HCT116 (cell line): ENCODE measurements at regions not wholly inside any gene's neighbourhood (a gene's known extent, or its start where the extent isn't known, plus 50 kb on each side); places are given as distances from the start of the nearest gene placed in this dataset.

Experiments
- ATAC-seq: fragments of 200-7000 bp; cut with Tn5 transposase; 2 replicates; pipeline ENCODE4 v1.9.1; 2020; ENCODE audit warnings: mild to moderate bottlenecking, moderate library complexity
- BruUV-seq: library from RNA; stranded (reverse); fragments of 400-500 nt; replicated peaks from 2 replicates; lab custom pipeline; 2021; lab: Mats Ljungman, UMichigan
- CTCF ChIA-PET: fragments of 300-600 bp; sonication (Branson Sonifier 250); formaldehyde crosslinking; loops from one replicate; lab custom pipeline; 2021; ENCODE audit warnings: antibody characterized with exemption; lab: Charles Lee
- POLR2A ChIA-PET: fragments of 300-600, 350-600 bp; sonication (Branson Sonifier 250); formaldehyde crosslinking; loops from one replicate; lab custom pipeline; 2021; ENCODE audit warnings: antibody characterized with exemption; lab: Charles Lee
- RAD21 ChIA-PET, 2 experiments: fragments of 300-600 bp; sonication (Branson Sonifier 250); formaldehyde crosslinking; loops; one replicate each; lab custom pipeline; 2023; ENCODE audit warnings: low total read pairs in 2 of 2; ENCODE audit not compliant: uncharacterized antibody in 2 of 2, unreplicated experiment in 2 of 2, low non-redundant PET in 1 of 2; lab: Charles Lee
- DNase-seq: peaks from one replicate; pipeline ENCODE4 v3.0.0-alpha.2; 2010; ENCODE audit warnings: low read depth, low spot score
- H2AFZ ChIP-seq: fragments of 200-600 bp; shearing (Covaris generic), sonication (generic); 2 replicates; pipeline ENCODE4 v1.6.1; 2017; ENCODE audit warnings: low read depth, mixed run types, mixed read lengths, antibody characterized with exemption, low read length; ENCODE audit not compliant: poor library complexity, severe bottlenecking
- H3K27ac ChIP-seq: 2 replicates; pipeline ENCODE4 v1.5.1; 2012; ENCODE audit warnings: low read depth, low read length
- H3K27me3 ChIP-seq: fragments of 200-600 bp; sonication (generic); 2 replicates; pipeline ENCODE4 v1.6.1; 2016; ENCODE audit warnings: mixed run types, low read length, mixed read lengths; ENCODE audit not compliant: insufficient read depth
- H3K36me3 ChIP-seq, 2 experiments: fragments of 200-500 bp in 1 of 2; fragments of 200-600 bp in 1 of 2; sonication (Bioruptor generic) in 1 of 2; sonication (generic) in 1 of 2; 2 replicates each; pipeline versions ENCODE4 v1.5.1 to v1.6.1; 2014 to 2016; ENCODE audit warnings: low read length in 2 of 2, inconsistent platforms in 1 of 2, mixed read lengths in 1 of 2, mixed run types in 1 of 2; ENCODE audit not compliant: insufficient read depth in 2 of 2, control insufficient read depth in 1 of 2
- H3K4me1 ChIP-seq, 2 experiments: fragments of 200-600 bp in 1 of 2; sonication (generic) in 1 of 2; 2 replicates each; pipeline versions ENCODE4 v1.5.1 to v1.6.1; 2012 to 2017; ENCODE audit warnings: low read length in 2 of 2, inconsistent platforms in 1 of 2, mild to moderate bottlenecking in 1 of 2, mixed read lengths in 1 of 2, mixed run types in 1 of 2, moderate library complexity in 1 of 2; ENCODE audit not compliant: insufficient read depth in 2 of 2, control insufficient read depth in 1 of 2
- H3K4me2 ChIP-seq: fragments of 200-600 bp; sonication (generic); 2 replicates; pipeline ENCODE4 v1.6.1; 2017; ENCODE audit warnings: mixed run types, low read length, mixed read lengths
- H3K4me3 ChIP-seq, 2 experiments: fragments of 200-600 bp in 1 of 2; sonication (generic) in 1 of 2; replicated peaks in 1 of 2; 2 replicates each; pipeline ENCODE4 v1.5.1; 2011 to 2016; ENCODE audit warnings: low read length in 2 of 2, control low read depth in 1 of 2, low read depth in 1 of 2, mild to moderate bottlenecking in 1 of 2, mixed read lengths in 1 of 2, mixed run types in 1 of 2
- H3K79me2 ChIP-seq: fragments of 200-600 bp; sonication (generic); 2 replicates; pipeline ENCODE4 v1.6.1; 2017; ENCODE audit warnings: mild to moderate bottlenecking, mixed run types, low read length, moderate library complexity, mixed read lengths; ENCODE audit not compliant: insufficient read depth
- H3K9ac ChIP-seq: fragments of 200-600 bp; sonication (generic); 2 replicates; pipeline ENCODE4 v1.6.1; 2016; ENCODE audit warnings: low read length, mixed read lengths
- H3K9me2 ChIP-seq: fragments of 200-600 bp; sonication (generic), shearing (Covaris generic); 2 replicates; pipeline ENCODE4 v1.6.1; 2017; ENCODE audit warnings: mixed run types, mild to moderate bottlenecking, moderate library complexity; ENCODE audit not compliant: insufficient read depth
- H3K9me3 ChIP-seq, 2 experiments: fragments of 200-500 bp in 1 of 2; fragments of 200-600 bp in 1 of 2; sonication (Bioruptor generic) in 1 of 2; sonication (generic) in 1 of 2; 2 replicates each; pipeline ENCODE4 v1.6.1; 2014 to 2017; ENCODE audit warnings: low read length in 2 of 2, mixed read lengths in 2 of 2, inconsistent platforms in 1 of 2, low read depth in 1 of 2, mild to moderate bottlenecking in 1 of 2, mixed run types in 1 of 2, moderate library complexity in 1 of 2; ENCODE audit not compliant: control insufficient read depth in 1 of 2, insufficient read depth in 1 of 2
- H4K20me1 ChIP-seq: fragments of 200-600 bp; sonication (generic), shearing (Covaris generic); 2 replicates; pipeline ENCODE4 v1.6.1; 2017; ENCODE audit warnings: mixed run types, mild to moderate bottlenecking, moderate library complexity; ENCODE audit not compliant: insufficient read depth
- EZH2 ChIP-seq: fragments of 200-600 bp; sonication (generic); IDR thresholded peaks from 2 replicates; pipeline ENCODE4 v1.6.1; 2017; ENCODE audit warnings: antibody characterized with exemption, mixed run types
- EZH2phosphoT487 ChIP-seq: fragments of 200-600 bp; IDR thresholded peaks from 2 replicates; pipeline ENCODE4 v1.6.1; 2018; ENCODE audit warnings: antibody characterized with exemption, borderline replicate concordance
- FOSL1 ChIP-seq: IDR thresholded peaks from 2 replicates; pipeline ENCODE4 v1.6.1; 2012; ENCODE audit warnings: low read depth
- JUND ChIP-seq: IDR thresholded peaks from 2 replicates; pipeline ENCODE4 v1.6.1; 2012
- MAX ChIP-seq: IDR thresholded peaks from 2 replicates; pipeline ENCODE4 v1.6.1; 2012
- POLR2A ChIP-seq: IDR thresholded peaks from 2 replicates; pipeline ENCODE4 v1.7.0; 2011; ENCODE audit warnings: borderline replicate concordance; ENCODE audit not compliant: insufficient read depth, insufficient read length; ENCODE audit errors: extremely low read depth
- RAD21 ChIP-seq: IDR thresholded peaks from 2 replicates; pipeline ENCODE4 v1.6.1; 2012; ENCODE audit warnings: low read depth, mild to moderate bottlenecking
- SIN3A ChIP-seq: IDR thresholded peaks from 2 replicates; pipeline ENCODE4 v1.6.1; 2012; ENCODE audit warnings: low read depth
- SP1 ChIP-seq: IDR thresholded peaks from 2 replicates; pipeline ENCODE4 v1.6.1; 2012; ENCODE audit warnings: low read depth
- SRF ChIP-seq: IDR thresholded peaks from 2 replicates; pipeline ENCODE4 v1.6.1; 2012; ENCODE audit warnings: low read depth
- TCF7L2 ChIP-seq: IDR thresholded peaks from 2 replicates; pipeline ENCODE4 v1.7.0; 2011; ENCODE audit warnings: borderline replicate concordance, inconsistent platforms; ENCODE audit not compliant: insufficient read depth, insufficient read length; ENCODE audit errors: extremely low read depth
- ZBTB33 ChIP-seq: IDR thresholded peaks from 2 replicates; pipeline ENCODE4 v1.6.1; 2011; ENCODE audit warnings: mild to moderate bottlenecking, low read length, moderate library complexity; ENCODE audit not compliant: insufficient replicate concordance; ENCODE audit errors: extremely low read depth
- ZFX ChIP-seq: fragments of 450-650 bp; IDR thresholded peaks from 2 replicates; pipeline ENCODE4 v1.6.1; 2017
- intact Hi-C: fragments of 100-400 bp; cut with micrococcal nuclease; formaldehyde crosslinking; loops from 2 replicates; pipeline ENCODE4 v1.10.0; 2022

- Histone ChIP-seq H3K79me2 (no peaks in the 10 kb centered on the region), H3K4me3 (no peak overlapping the region), H3K9me2 (no peaks in the 10 kb centered on the region), H3K4me1 (no peaks in the 10 kb centered on the region), H3K36me3 (no peaks in the 10 kb centered on the region), H3K4me2 (no peak overlapping the region), H4K20me1 (no peaks in the 10 kb centered on the region), H3K9me3 (no peaks in the 10 kb centered on the region), H3K27ac (no peak overlapping the region), H3K27me3 (no peaks in the 10 kb centered on the region), H2AFZ (no peak overlapping the region), H3K9ac (no peak overlapping the region)
- no peak for ATAC-seq
- TF ChIP-seq EZH2 (no peak), SIN3A (no peak), TCF7L2 (no peak), ZFX (no peak), MAX (no peak), RAD21 (no peak), ZBTB33 (no peak), SP1 (no peak), FOSL1 (no peak)
- ChIA-PET CTCF (no interaction called here), POLR2A (no interaction called here), RAD21 (no interaction called here)
- DNase-seq, result no peak
- no TSS peak for BruUV-seq
- intact Hi-C loops, result no loop called here
Observed at GRCh38 chr12:89800435-89800834, 91.8 kb upstream of the ATP2B1 start.

GRCh38 chr12:89799316-89799715 is 90.7 kb upstream of the ATP2B1 start:
- RAD21 ChIA-PET, result no interaction called here
- no peak overlapping the region for H3K27ac ChIP-seq
- POLR2A ChIA-PET, result no interaction called here
- H3K79me2 ChIP-seq, result no peaks in the 10 kb centered on the region
- H3K9me3 ChIP-seq, result no peaks in the 10 kb centered on the region
- no peaks in the 10 kb centered on the region for H3K27me3 ChIP-seq
- no peaks in the 10 kb centered on the region for H3K4me1 ChIP-seq
- CTCF ChIA-PET, result no interaction called here
- no peak overlapping the region for H3K4me2 ChIP-seq
- intact Hi-C loops, result no loop called here
- no TSS peak for BruUV-seq
- DNase-seq, result no peak
- no peak overlapping the region for H3K9ac ChIP-seq
- no peak overlapping the region for H2AFZ ChIP-seq
- H3K36me3 ChIP-seq, result no peaks in the 10 kb centered on the region
- ATAC-seq, result no peak
- H4K20me1 ChIP-seq, result no peaks in the 10 kb centered on the region
- TF ChIP-seq SIN3A (no peak), SRF (no peak), JUND (no peak), POLR2A (no peak), EZH2phosphoT487 (no peak)
- H3K9me2 ChIP-seq, result no peaks in the 10 kb centered on the region
- no peak overlapping the region for H3K4me3 ChIP-seq
